Stimulated activated CD8-positive, alpha-beta memory T cell treated with anti-CD3 and anti-CD28 coated beads, Interleukin-15, amount 100 ng/mL, for 48 hours (primary cell): ENCODE measurements at regions not wholly inside any gene's neighbourhood (a gene's known extent, or its start where the extent isn't known, plus 50 kb on each side); places are given as distances from the start of the nearest gene placed in this dataset.

Experiments
- DNase-seq, 2 donors: peaks; one replicate each; pipeline ENCODE4 v3.0.0-alpha.2; 2020; ENCODE audit warnings: low read depth in 2 of 2

GRCh38 chr7:22625251-22625650 lies 101.7 kb upstream of the IL6 start:
- no peak for DNase-seq

- no peak for DNase-seq
Measured at GRCh38 chr7:22624781-22625180, 102.2 kb upstream of the IL6 start.

- DNase-seq = no peak
Measured at GRCh38 chr7:22622116-22622785, 104.7 kb upstream of the IL6 start.

DNA sequence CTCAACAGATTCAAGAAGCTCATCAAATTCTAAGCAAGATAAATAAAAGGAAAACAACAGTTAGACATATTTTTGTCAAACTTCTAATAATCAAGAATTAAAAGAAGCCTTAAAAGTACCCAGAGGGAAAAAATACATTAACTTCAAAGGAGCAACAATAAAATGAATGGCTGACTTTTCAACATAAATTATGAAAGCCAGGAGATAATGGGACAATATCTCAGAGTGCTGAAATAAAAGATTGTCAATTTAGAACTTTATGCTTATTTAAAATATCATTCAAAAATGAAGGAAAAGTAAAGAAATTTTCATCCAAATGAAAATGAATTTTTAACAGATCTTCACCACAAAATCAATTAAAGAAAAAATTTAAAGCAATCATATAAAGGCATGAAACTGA lies 108.5 kb upstream of the IL6 start:
- no peak for DNase-seq

DNA sequence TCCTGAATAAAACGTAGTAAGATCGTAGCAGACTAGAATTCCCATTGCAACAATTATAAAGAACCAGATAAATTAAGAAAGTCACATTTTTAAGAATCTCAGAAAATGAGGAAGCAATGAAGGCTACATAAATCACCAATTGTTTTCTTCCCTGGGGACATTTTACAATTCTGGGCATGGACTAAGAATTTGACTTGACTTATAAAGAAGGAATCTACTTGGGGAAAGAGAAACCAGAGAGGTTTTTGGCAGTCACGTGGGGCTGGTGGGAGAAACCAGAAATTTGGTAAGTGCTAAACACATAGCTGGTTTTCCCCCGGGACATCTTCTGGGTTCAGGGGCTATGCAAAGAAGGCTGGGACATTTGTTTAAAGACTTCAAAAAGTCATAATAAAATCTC lies 109.8 kb upstream of the IL6 start:
- DNase-seq = no peak

DNA sequence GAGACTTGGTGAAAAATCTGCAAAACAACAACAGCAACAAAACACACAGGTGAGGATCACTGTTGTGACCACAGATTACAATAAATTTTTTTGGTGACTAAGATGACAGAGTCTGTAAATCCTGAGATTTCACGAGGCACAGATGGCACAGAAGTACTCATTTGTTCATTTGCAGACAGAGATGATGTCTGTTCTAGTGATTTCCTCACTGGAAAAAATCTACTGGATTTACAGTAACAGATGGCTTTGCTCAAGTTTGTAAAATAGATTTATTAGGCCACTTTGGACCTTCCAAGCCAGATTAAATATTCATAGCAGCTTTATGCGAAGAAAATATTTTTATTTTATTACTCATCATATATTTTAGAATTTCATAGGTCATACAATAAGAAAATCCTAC lies 113.5 kb upstream of the IL6 start:
- no peak for DNase-seq

GRCh38 chr7:22612776-22613175 lies 112.8 kb upstream of the STEAP1B start:
- DNase-seq = no peak

DNA sequence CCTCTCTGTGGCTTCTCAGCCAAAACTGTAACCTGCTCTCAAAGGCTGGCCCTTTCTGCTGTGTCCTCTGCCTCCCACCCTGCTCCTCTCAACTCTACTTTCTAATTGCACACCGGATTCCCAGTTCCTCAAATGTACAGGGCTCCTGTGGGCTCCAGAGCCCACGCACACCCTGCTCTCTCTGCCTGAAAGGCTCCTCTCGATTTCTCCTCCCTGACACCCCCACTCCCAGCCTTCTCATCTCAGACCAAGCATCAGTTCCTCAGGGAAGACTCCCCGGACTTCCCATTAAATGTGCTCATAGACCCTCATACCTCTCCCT lies 111.7 kb upstream of the STEAP1B start:
- no peak for DNase-seq

- no peak for DNase-seq
Measured at GRCh38 chr7:22610951-22611757, 111.2 kb upstream of the STEAP1B start.

DNA sequence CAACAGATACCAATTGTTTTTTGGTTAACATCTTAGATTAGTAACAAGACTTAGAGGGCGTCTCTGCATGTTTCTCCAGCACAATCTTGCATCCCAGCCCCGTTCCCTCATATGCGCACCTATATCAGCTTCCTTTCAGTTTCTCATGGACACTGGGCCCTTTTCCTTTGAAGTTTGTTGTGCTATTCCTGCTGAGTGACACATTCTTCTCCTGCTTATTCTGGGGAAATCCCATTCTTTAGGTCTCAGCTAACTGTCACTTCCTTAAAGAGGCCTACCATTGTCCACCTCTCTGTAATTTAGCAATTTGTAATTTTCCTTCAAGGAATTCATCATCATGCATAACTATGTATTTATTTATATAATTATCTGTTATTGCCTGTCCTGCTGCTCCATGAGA lies 110.3 kb upstream of the STEAP1B start:
- DNase-seq = no peak

DNA sequence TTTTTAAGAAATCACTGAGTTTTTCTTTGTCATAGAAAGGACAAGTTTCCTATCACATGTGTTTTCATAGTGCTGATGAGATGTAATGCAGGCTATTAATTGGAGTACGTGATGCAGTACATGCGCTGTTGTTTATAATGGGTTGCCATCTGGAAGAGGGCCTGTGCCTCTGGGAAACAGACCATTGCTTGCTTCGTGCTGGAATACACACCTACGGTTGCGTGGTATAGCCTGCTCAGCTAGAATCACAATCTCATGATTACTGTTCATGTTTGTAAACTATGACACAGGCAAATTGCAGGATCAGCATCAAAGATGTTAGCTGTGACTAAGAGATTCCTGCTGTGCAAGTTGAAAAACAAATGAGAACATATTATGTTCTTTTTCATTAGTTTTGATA lies 107.2 kb upstream of the STEAP1B start:
- no peak for DNase-seq

DNA sequence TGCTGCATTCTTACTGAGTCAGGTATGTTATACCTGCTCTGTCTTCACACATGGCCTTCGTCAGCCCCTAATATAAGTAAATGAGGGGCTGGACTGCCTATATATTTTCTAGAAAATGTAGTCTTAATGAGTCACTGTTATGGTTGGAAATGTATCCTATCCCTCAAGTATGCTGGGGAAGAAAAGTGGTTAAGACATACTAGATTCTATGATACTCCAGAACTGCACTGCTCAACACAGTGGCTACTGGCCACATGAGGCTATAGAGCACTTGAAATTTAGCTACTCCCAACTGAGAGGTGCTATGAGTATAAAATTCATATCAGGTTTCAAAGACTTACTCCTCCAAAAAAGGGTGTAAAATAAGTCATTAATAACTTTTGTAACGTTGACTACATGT lies 104.3 kb upstream of the STEAP1B start:
- DNase-seq = no peak

GRCh38 chr7:22601812-22602565 lies 102.0 kb upstream of the STEAP1B start:
- no peak for DNase-seq

- no peak for DNase-seq
Measured at GRCh38 chr7:22601408-22601807, 101.4 kb upstream of the STEAP1B start.

DNA sequence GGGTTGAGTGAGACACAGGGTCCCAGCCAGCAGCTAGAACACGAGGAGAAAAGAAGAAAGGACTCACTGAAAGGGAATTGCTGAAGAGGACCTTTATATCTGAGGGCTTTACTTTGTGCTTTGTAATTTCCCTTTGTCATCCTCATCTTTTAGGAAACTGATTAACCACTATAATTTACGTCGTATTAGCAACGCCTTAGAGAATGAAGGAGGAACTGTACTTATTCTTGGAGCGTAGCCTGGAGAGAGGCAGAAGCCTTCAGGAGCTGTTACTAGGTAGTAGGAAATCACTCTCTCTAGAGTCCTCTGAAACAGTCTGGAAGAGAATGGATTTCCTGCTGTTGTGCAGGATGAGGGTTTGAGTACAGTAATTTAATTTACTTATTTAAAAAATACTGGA lies 101.0 kb upstream of the STEAP1B start:
- DNase-seq = no peak

- no peak for DNase-seq
Measured at GRCh38 chr7:22598318-22598920, 98.4 kb upstream of the STEAP1B start.

DNA sequence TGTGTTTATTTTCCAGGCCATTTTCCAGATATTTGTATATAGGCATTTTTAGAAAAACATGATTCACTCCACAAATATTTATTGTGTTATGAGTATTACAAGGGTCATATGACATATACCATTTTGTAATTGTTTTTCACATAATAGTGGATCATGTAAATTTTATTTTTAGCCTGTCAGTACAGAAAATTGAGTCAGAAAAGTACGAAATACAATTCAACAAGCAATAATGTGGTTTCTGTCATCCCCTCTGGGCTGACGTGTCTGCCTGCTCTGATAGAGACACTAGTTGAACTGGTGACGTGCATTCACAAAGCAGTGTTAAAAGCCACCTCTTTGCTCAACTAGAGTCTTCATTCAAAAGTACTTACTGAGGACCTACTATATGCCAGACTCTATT lies 97.9 kb upstream of the STEAP1B start:
- no peak for DNase-seq

- DNase-seq = no peak
Measured at GRCh38 chr7:22596763-22597400, 96.9 kb upstream of the STEAP1B start.

DNA sequence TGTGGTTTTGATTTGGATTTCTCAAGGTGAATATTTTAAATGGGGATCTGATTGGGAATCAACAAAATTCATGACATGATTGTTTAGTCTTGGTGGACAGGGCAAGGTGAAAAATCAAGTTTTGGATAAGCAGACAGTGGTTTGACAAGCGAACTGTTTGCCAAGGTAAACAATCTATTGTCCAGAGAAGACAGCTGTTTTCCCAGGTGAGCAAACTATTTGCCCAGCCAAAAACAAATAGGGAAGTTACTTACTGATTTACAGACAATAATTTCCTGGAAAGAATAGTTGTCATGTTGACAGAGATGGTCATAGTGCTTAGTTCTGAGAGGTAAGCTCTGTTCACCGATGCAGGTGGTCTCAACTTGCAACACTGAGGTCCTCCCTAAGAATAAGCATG lies 94.0 kb upstream of the STEAP1B start:
- DNase-seq = no peak

DNA sequence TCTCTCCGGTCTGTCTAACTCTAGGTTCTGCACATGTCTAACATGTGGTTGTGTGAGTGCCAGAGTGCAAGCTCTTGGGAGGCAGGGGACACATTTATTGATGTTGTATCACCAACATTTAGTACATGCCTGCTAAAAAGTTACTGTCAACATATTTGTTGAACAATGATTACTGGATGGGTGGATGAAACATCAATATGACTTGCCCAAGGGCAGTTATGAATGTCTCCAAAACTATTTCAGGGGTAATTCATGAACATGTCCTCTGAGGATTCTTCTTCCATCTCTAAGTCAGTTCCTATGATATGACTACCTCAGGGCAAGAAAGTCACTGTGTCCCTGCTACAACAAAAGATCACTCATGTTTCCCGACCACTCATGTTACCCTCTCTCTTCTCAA lies 91.3 kb upstream of the STEAP1B start:
- no peak for DNase-seq

- DNase-seq = no peak
Measured at GRCh38 chr7:22589641-22590201, 89.7 kb upstream of the STEAP1B start.

DNA sequence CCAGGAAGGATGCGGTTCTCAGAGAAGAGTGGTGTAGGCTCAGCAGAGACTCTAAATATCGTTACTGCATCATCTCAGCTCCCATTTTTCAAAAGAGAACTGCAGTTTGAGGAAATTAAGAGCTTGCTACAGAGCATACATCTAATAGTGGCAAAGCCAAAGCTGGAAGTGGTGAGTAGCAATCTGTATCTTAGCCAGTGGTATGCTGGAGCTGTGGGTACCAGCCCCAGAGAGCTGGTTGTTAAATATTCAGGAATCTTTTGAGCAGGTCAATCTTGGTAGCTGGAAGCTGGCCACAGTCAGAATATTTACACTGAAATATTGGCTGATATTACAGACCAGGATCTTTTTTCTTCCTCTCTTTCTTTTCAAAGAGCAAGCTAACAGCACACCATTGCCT lies 88.4 kb upstream of the STEAP1B start:
- DNase-seq = no peak
